GM18502 (cell line): ENCODE measurements at regions not wholly inside any gene's neighbourhood (a gene's known extent, or its start where the extent isn't known, plus 50 kb on each side); places are given as distances from the start of the nearest gene placed in this dataset.

Source experiments
- ATAC-seq: cut with Tn5 transposase; IDR thresholded peaks from one replicate; pipeline ENCODE4 v1.9.1; 2021; ENCODE audit warnings: mild to moderate bottlenecking; ENCODE audit not compliant: unreplicated experiment, poor library complexity

DNA sequence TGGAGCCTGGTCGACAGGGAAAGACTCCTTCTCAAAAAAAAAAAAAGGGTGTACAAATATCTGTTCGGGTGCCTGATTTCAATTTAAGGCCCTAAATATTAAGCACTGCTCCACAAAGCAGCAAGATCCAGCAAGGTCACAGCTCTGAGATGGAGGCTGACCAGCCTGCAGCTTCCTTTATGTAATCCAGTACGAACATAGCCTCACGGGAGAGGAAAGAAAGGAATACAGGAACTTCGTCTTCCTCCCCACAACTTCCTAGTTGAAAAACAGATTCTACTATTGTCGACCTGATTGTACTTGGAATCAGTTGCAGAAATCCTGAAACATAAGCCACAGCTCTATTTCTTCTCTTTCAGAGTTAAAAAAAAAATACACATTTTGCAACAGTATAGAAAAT lies 53.5 kb upstream of the TBC1D9 start:
- no peak for ATAC-seq

DNA sequence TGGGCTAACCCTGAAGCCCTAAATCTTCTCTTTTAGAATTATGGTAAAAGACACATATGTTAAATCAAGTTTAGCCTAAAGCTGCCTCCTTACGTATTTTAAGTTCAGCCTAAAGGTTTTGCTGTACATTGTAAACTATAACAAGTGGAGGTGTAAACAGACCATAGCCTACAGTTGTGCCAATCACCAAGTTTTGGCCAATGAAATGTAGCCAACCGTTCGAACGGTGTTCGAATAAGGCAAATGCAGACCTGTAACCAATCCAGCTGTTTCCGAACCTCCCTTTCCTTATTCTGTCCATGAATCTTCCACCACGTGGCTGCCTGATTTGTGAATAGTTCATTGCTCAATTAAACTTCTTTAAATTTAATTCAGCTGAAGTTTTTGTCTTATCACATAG lies 52.1 kb upstream of the TBC1D9 start:
- ATAC-seq = peak; percentile 3

DNA sequence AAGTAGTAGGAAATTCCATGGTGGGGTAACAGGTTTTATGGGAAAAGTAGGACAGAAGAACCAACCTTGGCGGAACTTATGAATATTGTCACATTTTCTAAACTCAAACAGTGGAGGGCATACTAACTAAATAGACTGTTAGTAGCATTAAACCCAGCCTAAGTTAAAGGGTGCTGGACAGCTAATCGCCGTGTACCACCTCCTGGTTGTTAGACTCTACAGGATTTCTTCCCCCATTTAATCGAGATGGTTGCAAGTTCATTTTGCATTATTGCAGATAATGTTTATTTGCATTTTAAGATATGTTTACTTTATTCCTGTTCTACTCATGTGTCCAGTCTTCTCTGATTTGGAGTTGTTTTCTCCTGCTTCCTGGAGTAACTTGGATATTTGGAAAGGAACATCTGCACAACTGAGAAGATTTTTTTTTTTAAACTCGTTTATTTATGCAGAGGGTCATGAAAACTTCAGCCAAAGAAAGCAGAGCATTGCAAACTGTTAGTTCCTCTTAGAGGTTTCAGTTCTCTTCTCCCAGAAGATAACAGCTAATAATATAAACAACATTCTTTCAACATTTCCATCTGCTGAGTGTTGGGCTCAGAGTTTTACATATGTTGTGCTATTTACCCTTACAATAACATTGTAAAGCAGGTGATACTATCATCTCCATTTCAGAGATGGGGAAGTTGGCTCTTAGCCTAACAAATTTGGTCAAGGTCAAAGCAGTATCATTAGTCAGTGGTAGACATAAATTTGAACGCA lies 51.5 kb upstream of the TBC1D9 start:
- peak; percentile 89 for ATAC-seq

DNA sequence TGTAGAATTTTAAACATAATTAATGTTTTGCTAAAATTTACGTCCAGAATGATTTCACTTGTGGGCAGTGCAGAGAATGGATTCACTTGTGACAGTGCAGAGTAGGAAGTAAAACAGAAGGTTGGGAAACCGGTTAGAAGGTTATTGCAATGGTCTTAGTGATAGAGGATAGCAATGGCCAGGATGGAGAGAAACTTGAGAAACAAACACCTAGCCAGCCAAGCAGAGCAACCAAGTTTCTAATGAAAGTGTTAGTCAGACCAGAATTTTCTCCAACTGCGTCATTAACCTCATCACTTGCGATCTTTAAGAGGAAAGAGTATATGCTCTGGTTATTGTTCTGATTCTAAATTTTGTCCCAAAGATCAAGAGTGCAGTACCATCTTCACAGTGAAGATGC lies 50.0 kb upstream of the TBC1D9 start:
- ATAC-seq = peak; percentile 80
